ENCODE measurements at regions not wholly inside any gene's neighbourhood (a gene's known extent, or its start where the extent isn't known, plus 50 kb on each side); places are given as distances from the start of the nearest gene placed in this dataset.

- no TSS peak for BruUV-seq (replicated peaks)
- Histone ChIP-seq H3K9me2 (ENCODE audit: insufficient read depth, low read length) (no peaks in the 10 kb centered on the region), H3K79me2 (ENCODE audit: insufficient read depth, low read depth, low read length) (no peaks in the 10 kb centered on the region), H3K4me1 (ENCODE audit: insufficient read depth, low read length, poor library complexity, severe bottlenecking) (no peaks in the 10 kb centered on the region), H4K20me1 (ENCODE audit: insufficient read depth, low read length) (no peaks in the 10 kb centered on the region), H3K4me3 (ENCODE audit: low read depth, low read length, poor library complexity, severe bottlenecking) (no peak overlapping the region), H3K36me3 (ENCODE audit: insufficient read depth, low read length) (no peaks in the 10 kb centered on the region), H3K27ac (ENCODE audit: low read depth, low read length, poor library complexity, severe bottlenecking) (no peak overlapping the region), H2AFZ (ENCODE audit: low read length) (no peak overlapping the region), H3K4me2 (ENCODE audit: low read length) (no peak overlapping the region), H3K9me3 (ENCODE audit: low read length) (no peaks in the 10 kb centered on the region)
- CTCF ChIA-PET (ENCODE audit: unreplicated experiment): no interaction called here
- intact Hi-C loops (cut with micrococcal nuclease; ENCODE audit: unreplicated experiment): no loop called here
- POLR2A ChIA-PET: interaction anchor here (0.6 to 1.6 kb wide), 2 partner anchors 11 to 646 kb away, joined by 3 to 6 read pairs; no protein-coding TSS in a partner anchor
- TF ChIP-seq CTCF (conservative IDR thresholded peaks at IDR 0.05; ENCODE audit: low read length) (no peak), EZH2phosphoT487 (IDR thresholded peaks at IDR 0.05; ENCODE audit: borderline replicate concordance, low read depth, low read length) (no peak)
- DNase-seq (ENCODE audit: low spot score): no peak
These were observed 62.7 kb upstream of the GRAMD2B start for GRCh38 chr5:126360467-126360866.

- Histone ChIP-seq H3K9me3 (ENCODE audit: low read length) (no peaks in the 10 kb centered on the region), H3K36me3 (ENCODE audit: insufficient read depth, low read length) (no peaks in the 10 kb centered on the region), H3K9me2 (ENCODE audit: insufficient read depth, low read length) (no peaks in the 10 kb centered on the region), H3K4me1 (ENCODE audit: insufficient read depth, low read length, poor library complexity, severe bottlenecking) (no peaks in the 10 kb centered on the region), H4K20me1 (ENCODE audit: insufficient read depth, low read length) (no peaks in the 10 kb centered on the region), H2AFZ (ENCODE audit: low read length) (no peak overlapping the region), H3K79me2 (ENCODE audit: insufficient read depth, low read depth, low read length) (no peaks in the 10 kb centered on the region), H3K4me3 (ENCODE audit: low read depth, low read length, poor library complexity, severe bottlenecking) (no peak overlapping the region), H3K27ac (ENCODE audit: low read depth, low read length, poor library complexity, severe bottlenecking) (no peak overlapping the region), H3K4me2 (ENCODE audit: low read length) (no peak overlapping the region)
- no TSS peak for BruUV-seq (replicated peaks)
- DNase-seq (ENCODE audit: low spot score): no peak
- intact Hi-C loops (cut with micrococcal nuclease; ENCODE audit: unreplicated experiment): no loop called here
- POLR2A ChIA-PET: no interaction called here
- CTCF ChIA-PET (ENCODE audit: unreplicated experiment): no interaction called here
- TF ChIP-seq EZH2phosphoT487 (IDR thresholded peaks at IDR 0.05; ENCODE audit: borderline replicate concordance, low read depth, low read length) (no peak), CTCF (conservative IDR thresholded peaks at IDR 0.05; ENCODE audit: low read length) (no peak)
These were observed 59.6 kb upstream of the GRAMD2B start for GRCh38 chr5:126363658-126364057.

GRCh38 chr5:126364206-126364902, 58.9 kb upstream of the GRAMD2B start:
- Histone ChIP-seq H2AFZ (ENCODE audit: low read length) (no peak overlapping the region), H3K79me2 (ENCODE audit: insufficient read depth, low read depth, low read length) (no peaks in the 10 kb centered on the region), H3K9me2 (ENCODE audit: insufficient read depth, low read length) (no peaks in the 10 kb centered on the region), H4K20me1 (ENCODE audit: insufficient read depth, low read length) (no peaks in the 10 kb centered on the region), H3K36me3 (ENCODE audit: insufficient read depth, low read length) (no peaks in the 10 kb centered on the region), H3K4me1 (ENCODE audit: insufficient read depth, low read length, poor library complexity, severe bottlenecking) (no peaks in the 10 kb centered on the region), H3K27ac (ENCODE audit: low read depth, low read length, poor library complexity, severe bottlenecking) (no peak overlapping the region), H3K4me2 (ENCODE audit: low read length) (no peak overlapping the region), H3K9me3 (ENCODE audit: low read length) (no peaks in the 10 kb centered on the region), H3K4me3 (ENCODE audit: low read depth, low read length, poor library complexity, severe bottlenecking) (no peak overlapping the region)
- intact Hi-C loops (cut with micrococcal nuclease; ENCODE audit: unreplicated experiment): no loop called here
- TF ChIP-seq CTCF (conservative IDR thresholded peaks at IDR 0.05; ENCODE audit: low read length): no peak
- TF ChIP-seq EZH2phosphoT487 (IDR thresholded peaks at IDR 0.05; ENCODE audit: borderline replicate concordance, low read depth, low read length): no peak
- BruUV-seq (replicated peaks): no TSS peak
- DNase-seq (ENCODE audit: low spot score): no peak
- ChIA-PET POLR2A (interaction anchor here (1.0 kb wide), 1 partner anchor 73 kb away, joined by 3 read pairs; no protein-coding TSS in a partner anchor), CTCF (ENCODE audit: unreplicated experiment) (interaction anchor here (0.5 kb wide), 1 partner anchor 109 kb away, joined by 3 read pairs; no protein-coding TSS in a partner anchor)
